Spinal cord (tissue), 9 donors: ENCODE measurements at regions not wholly inside any gene's neighbourhood (a gene's known extent, or its start where the extent isn't known, plus 50 kb on each side); places are given as distances from the start of the nearest gene placed in this dataset.

ENCODE experiments used
- DNase-seq, 6 donors: peaks; one replicate each; pipeline versions ENCODE4 v3.0.0 to v3.0.0-alpha.2; 2013 to 2015; ENCODE audit warnings: low spot score in 6 of 6, low read depth in 4 of 6
- H3K27ac ChIP-seq: one replicate; pipeline ENCODE4 v1.5.1; 2013; ENCODE audit warnings: low read depth, low read length, control low read depth
- H3K27me3 ChIP-seq: one replicate; pipeline ENCODE4 v1.6.1; 2013; ENCODE audit warnings: low read length; ENCODE audit not compliant: control insufficient read depth, insufficient read depth
- H3K36me3 ChIP-seq: one replicate; pipeline ENCODE4 v1.6.1; 2013; ENCODE audit warnings: low read length; ENCODE audit not compliant: control insufficient read depth, insufficient read depth
- H3K4me1 ChIP-seq: one replicate; pipeline ENCODE4 v1.6.1; 2013; ENCODE audit warnings: low read length; ENCODE audit not compliant: control insufficient read depth, insufficient read depth
- H3K4me3 ChIP-seq: one replicate; pipeline ENCODE4 v1.5.1; 2013; ENCODE audit warnings: low read depth, low read length, control low read depth
- H3K9me3 ChIP-seq: one replicate; pipeline ENCODE4 v1.6.1; 2013; ENCODE audit warnings: low read length; ENCODE audit not compliant: control insufficient read depth, insufficient read depth
- WGBS: methylation state at CpG from one replicate; pipeline ENCODE4 v1.1.5; 2013; ENCODE audit warnings: missing lambda C conversion rate; ENCODE audit not compliant: insufficient coverage; 5-methylcytosine and 5-hydroxymethylcytosine counted together
- donor health status: healthy.

DNA sequence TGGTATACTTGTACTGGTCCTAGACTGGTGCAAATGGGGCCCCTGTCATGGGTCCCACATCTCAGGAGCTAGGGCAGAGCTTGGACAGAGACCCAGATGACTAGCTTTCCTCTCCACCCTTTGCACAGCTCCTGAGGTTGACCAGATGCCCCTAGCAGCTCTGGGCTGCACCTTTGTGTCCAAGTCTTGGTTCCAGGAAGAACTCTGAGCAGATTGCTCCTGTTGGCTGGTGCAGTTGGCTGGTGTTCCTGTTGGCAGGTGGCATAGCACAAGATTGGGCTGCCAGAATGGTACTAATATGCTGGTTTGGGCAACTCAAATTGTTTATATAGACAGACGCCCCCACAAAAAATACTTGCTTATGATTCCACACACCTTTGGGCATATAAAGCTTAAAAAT lies 89.4 kb upstream of the EZR start:
- H3K27me3 ChIP-seq = no peaks in the 10 kb centered on the region
- H3K27ac ChIP-seq = no peak overlapping the region
- no peak overlapping the region for H3K4me3 ChIP-seq
- H3K9me3 ChIP-seq = peaks cover 11% of the 10 kb centered on the region
- no CpG with 5 or more reads among the region's 1 CpG for WGBS
- H3K36me3 ChIP-seq = no peaks in the 10 kb centered on the region
- peaks cover 23% of the 10 kb centered on the region for H3K4me1 ChIP-seq
- DNase-seq = peak in 1 of 6 donors; percentile 70

DNA sequence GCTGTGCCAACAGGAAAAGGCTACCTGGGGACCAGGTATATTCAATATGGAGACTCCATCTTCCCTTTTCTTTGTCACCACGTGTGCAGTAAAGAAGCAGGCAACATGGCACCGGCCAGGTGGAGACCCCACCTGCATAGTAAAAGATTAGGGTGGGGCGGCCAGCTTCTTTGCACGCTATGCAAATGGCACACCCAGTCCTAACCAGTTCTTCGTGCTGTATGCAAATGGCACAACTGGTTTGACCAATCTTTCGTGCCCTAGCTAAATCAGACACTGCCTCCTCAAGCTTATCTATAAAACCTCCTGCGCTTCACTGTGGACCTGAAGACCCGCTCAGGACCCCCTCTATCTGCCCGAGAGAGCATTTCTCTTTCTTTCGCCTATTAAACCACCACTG lies 88.8 kb upstream of the EZR start:
- Histone ChIP-seq H3K27ac (no peak overlapping the region), H3K36me3 (no peaks in the 10 kb centered on the region), H3K4me3 (no peak overlapping the region), H3K27me3 (no peaks in the 10 kb centered on the region), H3K9me3 (peaks cover 11% of the 10 kb centered on the region), H3K4me1 (peaks cover 22% of the 10 kb centered on the region)
- WGBS = 86% methylated on average over 8 of the region's 10 CpGs
- no peak for DNase-seq

DNA sequence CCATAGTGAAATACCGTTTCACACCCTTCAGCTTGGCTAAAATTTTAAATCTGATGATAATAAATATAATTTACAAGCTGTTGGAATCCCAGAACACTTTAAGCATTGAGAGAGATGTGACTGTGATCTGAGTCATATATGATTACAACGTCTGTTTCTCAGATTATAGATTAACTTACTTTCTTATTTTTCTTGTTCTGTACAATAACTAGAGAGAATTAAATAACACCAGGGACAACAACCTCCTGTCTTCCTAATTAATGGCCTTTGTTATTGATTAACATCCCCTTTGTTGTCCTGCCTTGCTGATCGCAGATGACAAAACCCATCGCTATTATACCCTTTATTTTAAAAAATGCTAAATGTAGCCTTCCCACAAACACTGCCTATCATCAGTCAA lies 87.8 kb upstream of the EZR start:
- no peak overlapping the region for H3K4me3 ChIP-seq
- peaks cover 11% of the 10 kb centered on the region for H3K9me3 ChIP-seq
- no peaks in the 10 kb centered on the region for H3K36me3 ChIP-seq
- no peak for DNase-seq
- peaks cover 19% of the 10 kb centered on the region for H3K4me1 ChIP-seq
- 80% methylated on average over 1 of the region's 4 CpGs for WGBS
- H3K27ac ChIP-seq = no peak overlapping the region
- no peaks in the 10 kb centered on the region for H3K27me3 ChIP-seq

DNA sequence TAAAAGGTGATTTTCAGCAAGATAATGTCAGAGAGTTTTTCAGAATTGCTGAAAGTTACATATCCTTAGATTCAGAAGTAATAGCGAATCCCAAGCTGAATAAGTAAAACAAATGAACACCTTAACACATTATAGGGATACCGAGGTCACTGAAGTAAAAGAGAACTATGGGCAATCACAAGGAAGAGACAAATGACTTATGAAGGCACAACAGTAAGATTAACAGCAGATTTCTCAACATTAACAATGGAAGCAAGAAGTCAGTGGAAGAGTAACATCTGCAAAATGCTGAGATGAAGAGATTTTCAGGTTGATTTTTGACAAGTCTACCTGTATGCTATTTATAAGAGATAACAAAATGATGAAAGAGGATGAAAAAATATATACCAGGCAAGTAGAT lies 86.1 kb upstream of the EZR start:
- H3K27ac ChIP-seq = no peak overlapping the region
- WGBS = no CpG with 5 or more reads among the region's 2 CpGs
- no peaks in the 10 kb centered on the region for H3K27me3 ChIP-seq
- no peaks in the 10 kb centered on the region for H3K36me3 ChIP-seq
- no peak for DNase-seq
- peaks cover 11% of the 10 kb centered on the region for H3K9me3 ChIP-seq
- no peak overlapping the region for H3K4me3 ChIP-seq
- H3K4me1 ChIP-seq = peaks cover 7% of the 10 kb centered on the region

DNA sequence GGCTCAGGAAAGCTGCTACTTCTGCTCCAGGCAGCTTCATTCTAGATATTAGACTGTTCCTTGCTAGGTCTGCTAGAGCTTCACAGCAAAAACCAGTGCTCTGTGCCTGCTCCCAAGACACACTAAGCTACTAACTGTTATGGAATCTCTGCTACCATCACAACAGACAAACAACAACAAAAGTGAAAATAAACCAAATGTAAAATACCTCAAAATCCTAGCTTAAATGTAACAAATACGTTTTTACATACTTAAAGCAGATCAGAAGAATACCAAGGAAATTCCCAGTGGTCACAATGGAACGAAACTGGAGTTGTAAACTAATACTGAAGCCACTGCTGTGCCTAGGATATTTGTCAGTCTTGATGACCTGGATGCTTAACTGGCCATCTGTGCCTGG lies 84.6 kb upstream of the EZR start:
- Histone ChIP-seq H3K27ac (no peak overlapping the region), H3K9me3 (peaks cover 11% of the 10 kb centered on the region), H3K27me3 (no peaks in the 10 kb centered on the region), H3K36me3 (no peaks in the 10 kb centered on the region), H3K4me1 (no peaks in the 10 kb centered on the region), H3K4me3 (no peak overlapping the region)
- DNase-seq = no peak
- 88% methylated on average over 1 of the region's 2 CpGs for WGBS

DNA sequence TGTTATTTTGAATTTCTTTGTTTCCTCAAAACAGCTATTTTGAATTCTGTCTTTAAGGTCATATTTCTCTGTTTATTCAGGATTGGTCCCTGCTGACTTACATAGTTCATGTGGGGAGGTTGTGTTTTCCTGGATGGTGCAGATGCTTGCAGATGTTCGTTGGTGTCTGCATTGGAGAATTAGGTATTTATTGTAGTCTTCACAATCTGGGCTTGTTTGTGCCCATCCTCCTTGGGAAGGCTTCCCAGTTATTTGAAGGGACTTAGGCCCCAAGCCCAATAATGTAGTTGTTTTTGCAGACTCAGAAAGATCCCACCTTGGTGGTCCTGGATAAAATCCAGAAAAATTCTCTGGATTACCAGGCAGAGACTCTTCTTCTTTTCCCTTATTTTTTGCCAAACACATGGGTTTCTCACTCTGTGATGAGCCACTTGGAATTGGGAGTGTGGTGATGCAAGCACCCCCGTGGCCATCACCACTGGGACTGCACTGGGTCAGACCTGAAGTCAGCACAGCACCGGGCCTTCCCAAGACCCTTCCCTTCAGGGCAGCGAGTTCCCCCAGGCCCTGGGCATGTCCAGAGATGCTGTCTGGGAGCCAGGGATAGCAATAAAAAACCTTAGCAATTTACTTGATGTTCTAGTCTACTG lies 81.6 kb upstream of the EZR start:
- 61% methylated on average over 4 of the region's 4 CpGs for WGBS
- H3K4me1 ChIP-seq = no peaks in the 10 kb centered on the region
- H3K4me3 ChIP-seq = no peak overlapping the region
- H3K36me3 ChIP-seq = no peaks in the 10 kb centered on the region
- H3K27me3 ChIP-seq = no peaks in the 10 kb centered on the region
- H3K27ac ChIP-seq = peak overlapping the region; percentile 7
- peaks cover 8% of the 10 kb centered on the region for H3K9me3 ChIP-seq
- peak in 1 of 6 donors; percentile 51 for DNase-seq

DNA sequence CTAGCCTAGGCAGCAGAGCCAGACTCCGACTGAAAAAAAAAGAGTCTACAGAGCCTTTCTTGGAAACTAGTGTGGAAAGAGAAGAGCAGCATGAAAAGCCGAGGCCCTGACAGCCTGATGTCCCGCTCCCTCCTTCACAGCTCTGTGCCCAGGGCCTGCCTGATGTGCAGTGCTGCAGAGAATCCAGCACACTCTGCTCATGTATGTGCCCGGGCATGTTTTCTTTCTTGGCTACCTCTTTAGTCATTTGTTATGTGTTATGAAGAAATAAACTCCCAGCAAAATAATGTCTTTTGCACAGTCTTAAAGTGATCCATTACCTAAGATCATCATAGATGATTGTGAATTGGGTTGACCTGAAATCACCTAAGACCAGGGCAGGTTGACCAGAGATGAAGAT lies 78.1 kb upstream of the EZR start:
- H3K27ac ChIP-seq = no peak overlapping the region
- H3K4me3 ChIP-seq = no peak overlapping the region
- no peaks in the 10 kb centered on the region for H3K27me3 ChIP-seq
- no peaks in the 10 kb centered on the region for H3K4me1 ChIP-seq
- 100% methylated on average over 1 of the region's 4 CpGs for WGBS
- H3K36me3 ChIP-seq = no peaks in the 10 kb centered on the region
- DNase-seq = no peak
- no peaks in the 10 kb centered on the region for H3K9me3 ChIP-seq

DNA sequence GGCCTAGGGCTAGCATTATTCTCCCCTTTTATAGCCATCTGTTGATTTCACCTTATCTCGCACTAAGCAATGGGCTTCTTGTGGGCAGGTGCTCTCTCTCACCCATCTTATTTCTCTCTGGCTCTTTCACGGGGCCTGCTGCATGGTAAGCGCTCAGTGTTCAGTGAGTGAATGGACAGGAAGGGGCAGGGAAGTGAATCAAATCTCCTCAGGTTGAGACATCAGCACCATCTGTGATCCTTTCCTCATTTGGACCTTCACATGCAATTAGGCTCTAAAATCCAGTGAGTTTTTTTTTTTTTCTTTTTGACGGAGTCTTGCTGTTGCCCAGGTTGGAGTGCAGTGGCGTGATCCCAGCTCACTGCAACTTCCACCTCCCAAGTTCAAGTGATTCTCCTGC lies 76.5 kb upstream of the EZR start:
- 83% methylated on average over 1 of the region's 5 CpGs for WGBS
- no peak overlapping the region for H3K27ac ChIP-seq
- no peak for DNase-seq
- no peaks in the 10 kb centered on the region for H3K4me1 ChIP-seq
- no peaks in the 10 kb centered on the region for H3K27me3 ChIP-seq
- no peaks in the 10 kb centered on the region for H3K36me3 ChIP-seq
- H3K4me3 ChIP-seq = no peak overlapping the region
- H3K9me3 ChIP-seq = no peaks in the 10 kb centered on the region

DNA sequence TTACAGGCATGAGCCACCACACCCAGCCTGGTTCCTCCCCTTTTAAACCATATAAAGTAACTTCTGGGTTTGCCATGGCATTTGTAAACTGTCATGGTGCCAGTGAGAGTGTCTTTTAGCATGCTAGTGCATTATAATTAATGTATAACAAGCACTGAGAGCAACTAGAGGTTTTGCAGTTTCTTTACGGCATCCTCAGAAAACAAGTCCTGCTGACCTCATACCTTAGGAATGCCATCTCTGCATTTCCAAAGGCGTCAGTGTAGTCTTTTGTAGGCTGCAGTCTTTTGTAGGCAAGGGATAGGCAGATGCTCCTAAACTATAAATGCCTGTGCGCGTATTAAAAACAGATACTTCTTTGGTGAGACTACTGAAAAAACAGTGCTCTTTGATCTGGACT lies 75.0 kb upstream of the EZR start:
- WGBS = no CpG with 5 or more reads among the region's 4 CpGs
- no peaks in the 10 kb centered on the region for H3K27me3 ChIP-seq
- H3K36me3 ChIP-seq = no peaks in the 10 kb centered on the region
- H3K4me3 ChIP-seq = no peak overlapping the region
- no peaks in the 10 kb centered on the region for H3K4me1 ChIP-seq
- H3K27ac ChIP-seq = no peak overlapping the region
- DNase-seq = peak in 2 of 6 donors; percentile 21 to 41
- H3K9me3 ChIP-seq = no peaks in the 10 kb centered on the region

DNA sequence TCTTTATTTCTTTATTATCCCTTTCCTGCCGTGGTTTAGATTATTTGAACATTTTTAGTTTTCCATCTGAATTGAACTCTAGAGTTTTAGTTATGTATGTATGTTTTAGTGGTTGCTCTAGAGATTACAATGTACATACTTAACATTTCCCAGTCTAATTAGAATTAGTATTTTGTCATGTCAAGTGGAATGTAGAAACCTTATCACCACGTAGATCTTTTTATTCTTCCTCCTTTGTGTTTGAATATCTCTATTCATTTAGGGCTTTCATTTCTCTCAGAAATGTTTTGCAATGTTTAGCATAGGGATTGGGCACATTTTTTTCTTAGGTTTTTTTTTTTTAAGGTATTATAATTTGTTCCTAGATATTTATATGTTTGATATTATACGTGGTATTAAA lies 73.1 kb upstream of the EZR start:
- DNase-seq = no peak
- Histone ChIP-seq H3K27me3 (no peaks in the 10 kb centered on the region), H3K4me1 (no peaks in the 10 kb centered on the region), H3K36me3 (no peaks in the 10 kb centered on the region), H3K4me3 (no peak overlapping the region), H3K27ac (no peak overlapping the region), H3K9me3 (no peaks in the 10 kb centered on the region)
- WGBS = no CpG with 5 or more reads among the region's 3 CpGs
